Peyer's patch (tissue), 4 donors: ENCODE measurements at regions not wholly inside any gene's neighbourhood (a gene's known extent, or its start where the extent isn't known, plus 50 kb on each side); places are given as distances from the start of the nearest gene placed in this dataset.

Experiments used
- DNase-seq, 3 donors: peaks; one replicate each; pipeline ENCODE4 v3.0.0-alpha.2; 2017 to 2019
- H3K27ac ChIP-seq, 4 donors: fragments of 200-600 bp; sonication (generic); one replicate each; pipeline ENCODE4 v1.5.1; 2016 to 2019
- H3K27me3 ChIP-seq, 2 donors: fragments of 200-600 bp; sonication (generic); one replicate each; pipeline ENCODE4 v1.5.1; 2019
- H3K36me3 ChIP-seq, 3 donors: fragments of 200-600 bp; sonication (generic); one replicate each; pipeline ENCODE4 v1.5.1; 2016 to 2019
- H3K4me1 ChIP-seq, 4 donors: fragments of 200-600 bp; sonication (generic); one replicate each; pipeline ENCODE4 v1.5.1; 2016 to 2019
- H3K4me3 ChIP-seq, 4 donors: fragments of 200-600 bp; sonication (generic); 1 replicate in 3 of 4; 2 replicates in 1 of 4; pipeline ENCODE4 v1.5.1; 2016 to 2019; ENCODE audit warnings: mild to moderate bottlenecking in 1 of 4
- H3K9me3 ChIP-seq, 4 donors: fragments of 200-600 bp; sonication (generic); one replicate each; pipeline ENCODE4 v1.5.1; 2016 to 2019; ENCODE audit warnings: mild to moderate bottlenecking in 1 of 4
- CTCF ChIP-seq, 6 experiments: fragments of 450-650 bp in 4 of 6; fragments of 200-600 bp in 2 of 6; sonication (generic) in 1 of 6; IDR thresholded peaks; one replicate each; pipeline ENCODE4 v1.5.1; 2017 to 2019; ENCODE audit warnings: antibody characterized with exemption in 6 of 6, mild to moderate bottlenecking in 3 of 6, moderate library complexity in 1 of 6
- POLR2A ChIP-seq, 2 donors: fragments of 450-650 bp; IDR thresholded peaks; one replicate each; pipeline ENCODE4 v1.5.1; 2017; ENCODE audit warnings: antibody characterized with exemption in 2 of 2, mild to moderate bottlenecking in 2 of 2, moderate library complexity in 2 of 2

- no peaks in the 10 kb centered on the region for H3K9me3 ChIP-seq
- DNase-seq = no peak
- no peaks in the 10 kb centered on the region for H3K36me3 ChIP-seq
- TF ChIP-seq POLR2A (IDR thresholded peaks at IDR 0.05) (no peak), CTCF (IDR thresholded peaks at IDR 0.05) (no peak)
- peaks cover 0 to 5% (median 0%) of the 10 kb centered on the region in 4 donors for H3K4me1 ChIP-seq
- no peak overlapping the region for H3K4me3 ChIP-seq
- no peaks in the 10 kb centered on the region for H3K27me3 ChIP-seq
- H3K27ac ChIP-seq = no peak overlapping the region
These were observed 136.4 kb upstream of the GUCY1A1 start for GRCh38 chr4:155530290-155530689.

GRCh38 chr4:155529716-155530115 is 136.9 kb upstream of the GUCY1A1 start:
- peaks cover 0 to 5% (median 0%) of the 10 kb centered on the region in 4 donors for H3K4me1 ChIP-seq
- no peaks in the 10 kb centered on the region for H3K36me3 ChIP-seq
- H3K27ac ChIP-seq = no peak overlapping the region
- H3K4me3 ChIP-seq = no peak overlapping the region
- no peaks in the 10 kb centered on the region for H3K9me3 ChIP-seq
- no peaks in the 10 kb centered on the region for H3K27me3 ChIP-seq
- DNase-seq = no peak
- TF ChIP-seq CTCF (IDR thresholded peaks at IDR 0.05) = no peak
- TF ChIP-seq POLR2A (IDR thresholded peaks at IDR 0.05) = no peak

GRCh38 chr4:155529272-155529671 is 137.4 kb upstream of the GUCY1A1 start:
- H3K27ac ChIP-seq = no peak overlapping the region

DNA sequence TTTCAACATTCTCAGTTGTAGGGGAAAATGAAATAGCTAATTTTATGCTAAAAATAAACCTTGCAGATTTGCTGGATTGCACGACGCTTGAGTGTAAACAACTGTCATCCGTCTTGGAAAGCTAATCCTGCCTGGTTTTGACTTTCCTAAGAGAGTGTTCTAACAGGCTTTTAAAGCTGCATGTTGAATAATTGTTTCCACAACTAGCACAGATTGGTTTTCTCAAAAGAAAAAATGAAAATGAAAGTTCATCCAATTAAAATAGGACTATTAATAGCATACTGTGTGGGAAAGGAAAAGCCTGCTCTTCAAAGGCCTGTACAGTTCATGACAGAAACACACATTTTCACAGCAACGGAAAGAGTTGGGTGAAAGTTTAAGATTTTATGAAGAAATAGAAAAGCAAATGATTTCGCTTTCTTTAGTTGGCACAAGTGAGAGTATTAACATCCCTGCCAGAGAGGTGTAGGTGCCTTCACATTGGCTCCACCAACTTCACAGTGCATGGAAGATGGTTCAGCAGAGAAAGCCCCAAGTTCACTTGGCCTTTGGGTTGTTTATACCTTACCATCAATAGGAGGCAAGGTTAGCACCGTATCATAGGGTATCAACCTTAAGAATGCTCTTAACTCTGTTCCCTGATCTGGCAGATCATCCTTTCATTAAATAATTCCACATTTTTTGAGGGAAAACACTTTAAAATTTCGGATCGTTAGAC is 140.0 kb upstream of the GUCY1A1 start:
- Histone ChIP-seq H3K4me3 (no peak overlapping the region), H3K4me1 (peaks cover 0 to 5% (median 0%) of the 10 kb centered on the region in 4 donors), H3K27me3 (no peaks in the 10 kb centered on the region), H3K27ac (peak overlapping the region in 2 of 4 donors; percentile 6 to 64), H3K36me3 (no peaks in the 10 kb centered on the region), H3K9me3 (no peaks in the 10 kb centered on the region)
- TF ChIP-seq CTCF (IDR thresholded peaks at IDR 0.05) (no peak), POLR2A (IDR thresholded peaks at IDR 0.05) (no peak)
- no peak for DNase-seq

More at GRCh38 chr4:155529272-155529671, 137.4 kb upstream of the GUCY1A1 start:
- peak in 1 of 6 experiments; percentile 11 for TF ChIP-seq CTCF (IDR thresholded peaks at IDR 0.05)
- no peak for TF ChIP-seq POLR2A (IDR thresholded peaks at IDR 0.05)
- Histone ChIP-seq H3K27me3 (no peaks in the 10 kb centered on the region), H3K4me3 (no peak overlapping the region), H3K4me1 (peaks cover 0 to 5% (median 0%) of the 10 kb centered on the region in 4 donors), H3K9me3 (no peaks in the 10 kb centered on the region), H3K36me3 (no peaks in the 10 kb centered on the region)
- DNase-seq = no peak

- Histone ChIP-seq H3K9me3 (no peaks in the 10 kb centered on the region), H3K27ac (no peak overlapping the region), H3K4me1 (peaks cover 0 to 5% (median 0%) of the 10 kb centered on the region in 4 donors), H3K36me3 (no peaks in the 10 kb centered on the region), H3K27me3 (no peaks in the 10 kb centered on the region), H3K4me3 (no peak overlapping the region)
- no peak for DNase-seq
- TF ChIP-seq POLR2A (IDR thresholded peaks at IDR 0.05) (no peak), CTCF (IDR thresholded peaks at IDR 0.05) (no peak)
These were observed 141.7 kb upstream of the GUCY1A1 start for GRCh38 chr4:155524926-155525455.
